ENCODE measurements at regions not wholly inside any gene's neighbourhood (a gene's known extent, or its start where the extent isn't known, plus 50 kb on each side); places are given as distances from the start of the nearest gene placed in this dataset.

GRCh38 chr1:9475061-9475627, 64.1 kb upstream of the SLC25A33 start:
- peak in 1 of 6 donors; percentile 43 for DNase-seq (ENCODE audit: low read depth in 4 of 6, low spot score in 6 of 6)
- H3K9me3 ChIP-seq (ENCODE audit: control insufficient read depth, insufficient read depth, low read length): no peaks in the 10 kb centered on the region
- no peaks in the 10 kb centered on the region for H3K36me3 ChIP-seq (ENCODE audit: control insufficient read depth, insufficient read depth, low read length)
- no peak overlapping the region for H3K27ac ChIP-seq (ENCODE audit: low read depth, low read length)
- no peaks in the 10 kb centered on the region for H3K27me3 ChIP-seq (ENCODE audit: control insufficient read depth, insufficient read depth, low read length)
- peaks cover 12% of the 10 kb centered on the region for H3K4me1 ChIP-seq (ENCODE audit: control insufficient read depth, insufficient read depth, low read length)
- 74% methylated on average over 15 of the region's 15 CpGs for WGBS (ENCODE audit: insufficient coverage)
- H3K4me3 ChIP-seq (ENCODE audit: low read depth, low read length): no peak overlapping the region

- DNase-seq (ENCODE audit: low read depth in 4 of 6, low spot score in 6 of 6): no peak
- WGBS (ENCODE audit: insufficient coverage): 72% methylated on average over 4 of the region's 4 CpGs
- Histone ChIP-seq H3K9me3 (ENCODE audit: control insufficient read depth, insufficient read depth, low read length) (no peaks in the 10 kb centered on the region), H3K4me1 (ENCODE audit: control insufficient read depth, insufficient read depth, low read length) (peaks cover 12% of the 10 kb centered on the region), H3K4me3 (ENCODE audit: low read depth, low read length) (no peak overlapping the region), H3K27me3 (ENCODE audit: control insufficient read depth, insufficient read depth, low read length) (no peaks in the 10 kb centered on the region), H3K27ac (ENCODE audit: low read depth, low read length) (no peak overlapping the region), H3K36me3 (ENCODE audit: control insufficient read depth, insufficient read depth, low read length) (no peaks in the 10 kb centered on the region)
Observed at GRCh38 chr1:9476790-9477463, 62.3 kb upstream of the SLC25A33 start.

- 95% methylated on average over 4 of the region's 4 CpGs for WGBS (ENCODE audit: insufficient coverage)
Observed at GRCh38 chr1:9477535-9477934, 61.7 kb upstream of the SLC25A33 start.

GRCh38 chr1:9478021-9478420, 61.2 kb upstream of the SLC25A33 start:
- no peaks in the 10 kb centered on the region for H3K36me3 ChIP-seq (ENCODE audit: control insufficient read depth, insufficient read depth, low read length)
- H3K4me1 ChIP-seq (ENCODE audit: control insufficient read depth, insufficient read depth, low read length): peaks cover 6% of the 10 kb centered on the region
- H3K27me3 ChIP-seq (ENCODE audit: control insufficient read depth, insufficient read depth, low read length): no peaks in the 10 kb centered on the region
- no peak overlapping the region for H3K27ac ChIP-seq (ENCODE audit: low read depth, low read length)
- no peak overlapping the region for H3K4me3 ChIP-seq (ENCODE audit: low read depth, low read length)
- no peak for DNase-seq (ENCODE audit: low read depth in 4 of 6, low spot score in 6 of 6)
- no peaks in the 10 kb centered on the region for H3K9me3 ChIP-seq (ENCODE audit: control insufficient read depth, insufficient read depth, low read length)
- 93% methylated on average over 6 of the region's 6 CpGs for WGBS (ENCODE audit: insufficient coverage)

More at GRCh38 chr1:9477535-9477934, 61.7 kb upstream of the SLC25A33 start:
- peaks cover 11% of the 10 kb centered on the region for H3K4me1 ChIP-seq (ENCODE audit: control insufficient read depth, insufficient read depth, low read length)
- H3K4me3 ChIP-seq (ENCODE audit: low read depth, low read length): no peak overlapping the region
- no peaks in the 10 kb centered on the region for H3K27me3 ChIP-seq (ENCODE audit: control insufficient read depth, insufficient read depth, low read length)
- H3K36me3 ChIP-seq (ENCODE audit: control insufficient read depth, insufficient read depth, low read length): no peaks in the 10 kb centered on the region
- no peak for DNase-seq (ENCODE audit: low read depth in 4 of 6, low spot score in 6 of 6)
- H3K9me3 ChIP-seq (ENCODE audit: control insufficient read depth, insufficient read depth, low read length): no peaks in the 10 kb centered on the region
- H3K27ac ChIP-seq (ENCODE audit: low read depth, low read length): no peak overlapping the region

GRCh38 chr1:9481048-9481447, 58.2 kb upstream of the SLC25A33 start:
- 56% methylated on average over 5 of the region's 6 CpGs for WGBS (ENCODE audit: insufficient coverage)
- Histone ChIP-seq H3K4me3 (ENCODE audit: low read depth, low read length) (no peak overlapping the region), H3K9me3 (ENCODE audit: control insufficient read depth, insufficient read depth, low read length) (no peaks in the 10 kb centered on the region), H3K36me3 (ENCODE audit: control insufficient read depth, insufficient read depth, low read length) (no peaks in the 10 kb centered on the region), H3K4me1 (ENCODE audit: control insufficient read depth, insufficient read depth, low read length) (peaks cover 4% of the 10 kb centered on the region), H3K27ac (ENCODE audit: low read depth, low read length) (no peak overlapping the region), H3K27me3 (ENCODE audit: control insufficient read depth, insufficient read depth, low read length) (no peaks in the 10 kb centered on the region)
- DNase-seq (ENCODE audit: low read depth in 4 of 6, low spot score in 6 of 6): no peak

GRCh38 chr1:9482403-9482802, 56.9 kb upstream of the SLC25A33 start:
- no peak overlapping the region for H3K27ac ChIP-seq (ENCODE audit: low read depth, low read length)
- H3K4me1 ChIP-seq (ENCODE audit: control insufficient read depth, insufficient read depth, low read length): peaks cover 4% of the 10 kb centered on the region
- 92% methylated on average over 9 of the region's 9 CpGs for WGBS (ENCODE audit: insufficient coverage)
- no peaks in the 10 kb centered on the region for H3K36me3 ChIP-seq (ENCODE audit: control insufficient read depth, insufficient read depth, low read length)
- no peaks in the 10 kb centered on the region for H3K27me3 ChIP-seq (ENCODE audit: control insufficient read depth, insufficient read depth, low read length)
- H3K4me3 ChIP-seq (ENCODE audit: low read depth, low read length): no peak overlapping the region
- DNase-seq (ENCODE audit: low read depth in 4 of 6, low spot score in 6 of 6): no peak
- no peaks in the 10 kb centered on the region for H3K9me3 ChIP-seq (ENCODE audit: control insufficient read depth, insufficient read depth, low read length)

GRCh38 chr1:9482816-9483572, 56.3 kb upstream of the SLC25A33 start:
- Histone ChIP-seq H3K36me3 (ENCODE audit: control insufficient read depth, insufficient read depth, low read length) (no peaks in the 10 kb centered on the region), H3K27me3 (ENCODE audit: control insufficient read depth, insufficient read depth, low read length) (no peaks in the 10 kb centered on the region), H3K4me1 (ENCODE audit: control insufficient read depth, insufficient read depth, low read length) (peaks cover 4% of the 10 kb centered on the region), H3K27ac (ENCODE audit: low read depth, low read length) (no peak overlapping the region), H3K9me3 (ENCODE audit: control insufficient read depth, insufficient read depth, low read length) (no peaks in the 10 kb centered on the region), H3K4me3 (ENCODE audit: low read depth, low read length) (no peak overlapping the region)
- no peak for DNase-seq (ENCODE audit: low read depth in 4 of 6, low spot score in 6 of 6)
- 70% methylated on average over 15 of the region's 19 CpGs for WGBS (ENCODE audit: insufficient coverage)

GRCh38 chr1:9486466-9487140, 52.7 kb upstream of the SLC25A33 start:
- no peaks in the 10 kb centered on the region for H3K36me3 ChIP-seq (ENCODE audit: control insufficient read depth, insufficient read depth, low read length)
- H3K4me3 ChIP-seq (ENCODE audit: low read depth, low read length): no peak overlapping the region
- no peaks in the 10 kb centered on the region for H3K9me3 ChIP-seq (ENCODE audit: control insufficient read depth, insufficient read depth, low read length)
- H3K27ac ChIP-seq (ENCODE audit: low read depth, low read length): no peak overlapping the region
- DNase-seq (ENCODE audit: low read depth in 4 of 6, low spot score in 6 of 6): peak in 1 of 6 donors; percentile 25
- H3K4me1 ChIP-seq (ENCODE audit: control insufficient read depth, insufficient read depth, low read length): peaks cover 8% of the 10 kb centered on the region
- 78% methylated on average over 12 of the region's 12 CpGs for WGBS (ENCODE audit: insufficient coverage)
- no peaks in the 10 kb centered on the region for H3K27me3 ChIP-seq (ENCODE audit: control insufficient read depth, insufficient read depth, low read length)

Data from spinal cord (tissue), 9 donors.